Fibroblast of skin of right quadriceps (primary cell): ENCODE measurements at regions not wholly inside any gene's neighbourhood (a gene's known extent, or its start where the extent isn't known, plus 50 kb on each side); places are given as distances from the start of the nearest gene placed in this dataset.
"Not testable (repeated sequence)": the region's sequence is repeated elsewhere in the genome, so short reads cannot be mapped to it uniquely, and the experiment has no call there.

Source experiments
- DNase-seq: peaks from one replicate; pipeline ENCODE4 v3.0.0-alpha.2; 2013

- no peak for DNase-seq
These were observed 103.3 kb upstream of the ARMC3 start for GRCh38 chr10:22824520-22824919.

DNA sequence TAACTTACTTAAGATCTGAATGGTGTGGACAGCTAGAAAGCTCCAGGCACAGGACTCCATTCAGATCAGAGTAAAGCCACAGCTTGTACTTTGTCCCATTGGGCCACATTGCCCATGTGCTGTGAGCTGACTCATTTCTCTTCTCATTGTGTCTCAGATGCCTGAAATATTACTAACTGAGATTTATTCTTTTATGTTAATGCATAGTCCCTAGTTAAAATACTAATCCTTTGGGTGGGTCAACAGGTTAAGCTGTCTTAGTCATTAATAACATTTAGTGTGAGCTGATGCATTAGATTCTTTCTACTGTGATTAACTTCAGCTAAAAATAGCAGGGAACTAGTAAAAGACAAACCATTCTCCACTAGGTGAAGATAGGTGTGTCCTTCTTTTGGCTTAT lies 104.7 kb upstream of the ARMC3 start:
- DNase-seq = peak; percentile 95

DNA sequence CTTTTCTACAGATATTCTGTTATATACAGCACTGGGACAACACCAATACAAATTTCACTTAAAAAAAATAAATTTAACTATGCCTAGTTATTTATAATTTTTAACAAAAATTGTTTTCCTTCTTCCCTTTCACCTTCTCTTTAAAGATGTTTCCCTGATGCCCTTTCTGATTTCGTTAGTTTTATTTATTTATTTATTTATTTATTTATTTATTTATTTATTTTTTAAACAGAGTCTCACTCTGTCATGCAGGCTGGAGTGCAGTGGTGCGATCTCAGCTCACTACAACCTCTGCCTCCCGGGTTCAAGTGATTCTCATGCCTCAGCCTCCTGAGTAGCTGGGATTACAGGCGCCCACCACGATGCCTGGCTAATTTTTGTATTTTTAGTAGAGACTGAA lies 105.9 kb upstream of the ARMC3 start:
- DNase-seq = not testable (repeated sequence)

DNA sequence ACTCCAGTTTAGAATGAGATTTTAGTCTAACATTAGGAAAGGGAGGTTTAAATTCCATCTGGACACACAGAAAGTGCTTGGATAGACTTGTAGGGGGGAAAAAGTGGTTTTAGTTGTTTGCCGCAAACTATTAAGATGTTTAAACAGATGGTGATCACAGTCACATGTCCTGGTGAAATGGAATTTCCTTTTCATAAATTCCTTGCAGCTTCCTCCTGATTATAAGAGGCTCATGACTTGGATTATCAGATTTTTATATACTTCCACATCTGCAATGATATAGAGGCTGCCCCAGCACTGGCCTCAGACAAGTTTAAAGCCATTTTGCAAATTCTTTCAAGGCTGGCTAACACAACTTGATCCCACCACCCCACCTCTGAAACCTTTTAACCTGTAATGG lies 106.4 kb upstream of the ARMC3 start:
- peak; percentile 90 for DNase-seq

GRCh38 chr10:22816298-22816653 lies 101.9 kb upstream of the PIP4K2A start:
- DNase-seq = peak; percentile 92

DNA sequence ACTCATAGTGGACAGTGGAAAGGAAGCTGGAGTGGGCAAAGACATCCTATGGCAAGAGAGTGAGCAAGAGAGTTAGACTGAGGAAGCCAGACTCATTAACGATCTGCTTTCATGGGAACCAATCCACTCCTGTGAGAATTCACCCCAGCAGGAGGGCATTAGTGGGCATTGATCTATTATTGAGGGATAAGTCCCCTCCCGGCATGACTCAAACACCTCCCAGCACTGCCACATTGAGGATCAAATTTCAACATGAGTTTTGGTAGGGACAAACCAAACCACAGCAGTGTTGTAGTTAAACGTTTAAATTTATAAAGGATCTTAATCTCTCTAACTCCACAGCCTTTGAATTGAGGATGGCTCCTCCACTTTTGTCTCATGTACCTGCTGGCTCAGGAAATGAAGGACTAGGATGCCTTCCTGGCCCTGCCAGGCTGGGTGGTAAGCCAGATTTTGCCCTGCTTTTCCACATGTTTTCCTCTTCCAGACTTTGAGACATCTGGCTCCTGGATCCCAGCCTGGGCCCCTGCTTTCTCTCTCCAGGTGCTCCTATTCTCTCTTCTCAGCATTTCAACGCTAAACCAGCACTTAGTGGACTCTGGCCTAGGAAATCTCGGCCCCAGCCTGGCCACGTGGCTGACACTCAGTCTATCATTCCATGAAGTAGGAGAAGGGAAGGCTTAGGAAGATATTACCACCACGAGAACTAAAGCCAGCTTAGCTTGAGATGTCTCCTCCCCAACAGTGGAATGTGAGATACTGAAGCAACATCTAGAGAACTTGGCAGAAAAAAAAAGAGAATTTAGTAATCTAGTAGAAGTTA lies 96.5 kb upstream of the PIP4K2A start:
- no peak for DNase-seq

- no peak for DNase-seq
These were observed 92.9 kb upstream of the PIP4K2A start for GRCh38 chr10:22807238-22807637.

DNA sequence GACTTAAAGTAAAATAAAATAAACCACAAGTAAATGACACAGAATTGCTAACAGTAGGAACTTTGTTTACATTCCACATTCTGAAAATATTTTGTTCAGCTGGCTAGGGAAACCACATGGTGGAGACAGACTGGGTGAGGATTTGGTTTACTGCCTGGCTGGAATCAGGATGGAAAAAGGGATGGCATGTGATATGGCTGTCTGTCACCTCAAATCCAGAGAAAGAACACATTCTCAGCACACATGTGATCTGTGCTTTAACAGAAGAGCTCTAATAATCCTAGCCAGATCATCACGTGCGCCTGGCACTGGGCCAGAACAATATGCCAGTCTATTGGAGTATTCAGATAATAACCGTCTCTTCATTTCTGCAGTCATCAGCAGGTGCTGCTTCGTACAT lies 90.9 kb upstream of the PIP4K2A start:
- peak; percentile 72 for DNase-seq

DNA sequence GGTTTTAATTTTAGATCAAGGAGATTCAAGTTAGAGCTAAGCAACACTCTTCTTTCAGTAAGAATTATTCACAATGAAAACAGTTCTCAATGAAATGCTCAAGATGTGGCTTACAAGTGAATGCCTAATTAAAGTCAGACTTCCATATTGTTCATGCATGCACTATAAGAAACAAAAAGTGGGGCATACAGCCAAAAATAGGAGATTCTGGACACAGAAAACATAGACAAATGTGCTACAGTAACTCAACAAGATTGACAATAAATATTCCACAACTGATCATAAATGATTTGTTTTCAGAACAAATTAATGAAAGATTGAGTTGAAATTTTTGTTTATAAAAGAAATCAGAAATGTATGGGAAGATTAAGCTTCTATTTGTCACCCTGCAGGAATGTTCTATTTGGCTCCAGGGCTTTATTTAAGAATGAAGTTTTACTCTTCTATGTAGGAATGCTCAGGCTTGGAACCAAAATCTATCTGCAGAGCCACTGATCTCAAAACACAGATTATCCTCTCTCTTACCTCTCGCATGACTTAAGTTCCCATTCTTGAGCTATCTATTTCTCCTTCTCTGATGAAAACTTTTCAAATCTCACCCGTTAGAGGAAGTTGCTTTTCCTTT lies 89.0 kb upstream of the PIP4K2A start:
- peak; percentile 91 for DNase-seq

GRCh38 chr10:22801785-22802184 lies 87.4 kb upstream of the PIP4K2A start:
- DNase-seq = no peak

GRCh38 chr10:22797796-22798195 lies 83.4 kb upstream of the PIP4K2A start:
- not testable (repeated sequence) for DNase-seq

GRCh38 chr10:22795546-22795945 lies 81.2 kb upstream of the PIP4K2A start:
- no peak for DNase-seq

DNA sequence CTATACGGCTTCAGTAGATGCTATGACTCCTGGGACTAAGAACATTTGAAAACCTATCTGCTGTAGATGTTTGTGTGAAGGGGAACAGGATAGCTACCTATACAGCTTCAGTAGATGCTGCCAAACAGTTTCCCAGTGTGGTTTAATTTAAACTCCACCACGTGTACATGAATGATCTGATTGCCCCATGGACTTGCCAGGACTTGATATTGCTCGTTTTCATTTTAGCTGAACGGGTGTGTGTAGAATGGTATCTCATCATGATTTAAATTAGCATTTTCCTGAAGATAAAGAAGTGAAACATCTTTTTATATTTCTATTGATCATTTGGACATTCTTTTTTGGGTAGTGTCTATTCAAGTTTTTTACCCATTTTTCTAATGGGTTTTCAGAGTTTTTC lies 77.8 kb upstream of the PIP4K2A start:
- no peak for DNase-seq

DNA sequence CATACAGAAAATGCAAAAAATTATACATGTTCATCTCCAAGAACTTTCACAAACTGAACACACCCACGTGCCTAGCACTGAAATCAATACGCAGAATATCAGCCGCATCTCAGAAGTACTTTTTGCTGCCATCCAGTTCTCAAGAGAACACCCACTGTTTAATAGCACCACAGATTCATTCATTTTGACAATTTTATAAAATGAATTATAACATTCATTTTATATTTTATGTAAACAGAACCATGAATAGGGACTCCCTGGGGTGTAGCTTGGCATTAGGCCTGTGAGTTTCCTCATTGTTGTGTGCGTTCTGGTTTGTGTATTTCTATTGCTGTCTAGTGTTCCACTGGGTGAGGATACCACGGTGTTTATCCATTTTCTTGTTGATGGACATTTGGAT lies 77.3 kb upstream of the PIP4K2A start:
- no peak for DNase-seq

GRCh38 chr10:22784668-22785067 lies 70.3 kb upstream of the PIP4K2A start:
- no peak for DNase-seq

DNA sequence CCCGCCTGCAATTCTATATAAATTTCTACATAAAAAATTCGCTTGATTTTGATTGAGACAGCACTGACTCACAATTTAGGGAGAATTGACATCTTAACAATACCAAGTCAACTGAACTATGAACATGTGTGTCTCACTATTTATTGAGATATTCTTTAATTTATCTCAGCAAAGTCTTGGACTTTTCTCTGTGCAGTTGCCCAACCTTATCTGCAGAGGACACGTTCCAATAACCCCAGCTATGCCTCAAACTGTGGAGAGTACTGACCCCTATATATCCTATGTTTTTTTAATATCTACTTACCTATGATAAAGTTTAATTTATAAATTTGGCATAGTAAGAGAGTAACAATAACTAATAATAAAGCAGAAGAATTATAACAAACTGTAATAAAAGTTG lies 69.4 kb upstream of the PIP4K2A start:
- no peak for DNase-seq

DNA sequence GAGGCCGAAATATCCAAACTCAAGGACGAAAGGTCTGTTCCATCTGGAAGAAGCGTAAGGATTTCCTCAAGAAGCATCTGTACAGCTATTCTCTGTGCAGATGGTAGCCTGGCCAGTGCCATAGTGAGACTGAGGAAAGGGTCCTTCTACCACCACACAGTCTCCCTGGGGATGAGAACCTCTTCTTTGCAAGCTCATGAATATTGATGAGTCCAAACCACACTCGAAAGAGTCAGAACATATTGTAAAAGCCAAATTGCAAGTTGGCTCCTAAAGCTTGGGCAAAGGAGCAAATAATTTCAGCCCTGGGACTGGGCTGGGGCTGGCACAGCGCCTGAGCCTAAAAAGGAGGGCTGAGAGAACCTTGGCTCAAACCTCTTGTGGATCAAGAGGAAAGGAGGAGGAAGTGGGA lies 66.1 kb upstream of the PIP4K2A start:
- no peak for DNase-seq

DNA sequence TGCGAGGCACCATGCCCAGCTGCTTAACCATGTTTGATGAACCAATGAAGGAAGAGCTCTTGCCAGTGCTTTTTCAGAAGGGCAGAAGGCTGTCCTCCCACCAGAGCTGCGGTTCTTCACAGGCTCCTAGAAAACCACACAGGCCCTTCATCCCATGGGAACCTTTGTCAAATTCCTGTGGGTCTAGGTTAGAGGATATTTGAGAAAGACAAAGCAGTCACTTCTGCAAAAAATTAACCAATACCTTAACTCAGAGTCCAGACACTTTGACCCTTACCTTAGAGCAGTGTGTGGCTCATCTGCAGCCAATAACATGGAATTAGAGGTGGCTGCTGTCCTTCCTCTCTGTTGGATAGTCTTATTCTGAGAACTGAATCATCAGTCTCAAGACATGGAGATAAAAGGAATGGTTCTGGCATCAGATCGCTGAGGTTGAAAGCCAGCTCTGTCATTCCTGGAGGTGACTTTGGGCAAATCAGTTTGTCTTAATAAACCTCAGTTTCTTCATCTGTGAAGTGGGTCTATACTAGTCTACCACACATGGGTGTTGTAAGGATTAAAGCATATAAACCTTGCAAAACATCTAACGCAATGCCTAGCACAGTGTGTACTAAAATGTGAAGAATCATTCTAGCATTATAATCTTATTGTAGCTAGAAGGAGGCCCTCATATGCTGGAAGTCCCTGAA lies 65.1 kb upstream of the PIP4K2A start:
- no peak for DNase-seq

DNA sequence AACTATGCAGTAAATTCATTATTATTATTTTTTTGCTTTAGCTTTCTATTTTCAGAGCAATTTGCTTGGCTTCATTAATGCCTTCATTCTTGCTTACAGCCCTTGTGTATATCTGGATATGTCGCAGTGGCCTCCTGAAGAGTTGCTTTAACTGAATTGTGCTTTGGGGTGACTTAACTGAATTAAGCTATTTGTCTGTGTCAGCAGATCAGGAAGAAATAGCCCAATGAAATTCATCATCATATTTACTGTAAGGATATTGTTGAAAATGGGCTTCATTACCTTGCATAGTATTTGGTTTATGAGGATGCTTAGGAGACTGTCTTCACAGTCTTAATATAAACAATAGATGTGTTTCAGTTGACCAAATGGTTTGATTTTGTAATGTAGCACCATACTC lies 59.7 kb upstream of the PIP4K2A start:
- no peak for DNase-seq

- DNase-seq = not testable (repeated sequence)
These were observed 57.3 kb upstream of the PIP4K2A start for GRCh38 chr10:22771631-22772030.

GRCh38 chr10:22770270-22770669 lies 55.9 kb upstream of the PIP4K2A start:
- DNase-seq = no peak

GRCh38 chr10:22767859-22768258 lies 53.5 kb upstream of the PIP4K2A start:
- no peak for DNase-seq

GRCh38 chr10:22766693-22767092 lies 52.3 kb upstream of the PIP4K2A start:
- no peak for DNase-seq
